ENCODE measurements at regions not wholly inside any gene's neighbourhood (a gene's known extent, or its start where the extent isn't known, plus 50 kb on each side); places are given as distances from the start of the nearest gene placed in this dataset.

DNA sequence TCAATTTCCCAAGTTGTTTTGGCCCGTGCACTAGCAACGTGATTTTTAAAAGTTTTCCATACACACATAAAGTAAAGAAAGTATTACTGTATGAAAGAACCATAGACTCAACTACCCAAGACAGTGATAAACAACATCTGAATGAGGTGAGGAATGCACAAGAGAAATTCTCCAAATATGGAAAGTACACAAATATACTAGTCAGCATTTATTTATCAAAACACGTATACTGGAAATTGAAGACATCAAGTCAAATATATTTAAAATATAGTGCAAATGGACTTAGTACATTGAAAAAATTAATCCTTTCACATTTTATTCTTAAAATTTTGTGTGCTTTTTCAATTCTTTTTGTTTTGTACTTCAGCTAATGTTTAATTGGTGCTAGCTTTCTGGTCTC, 143.6 kb downstream of the ARL4A start:
- H3K27me3 ChIP-seq (ENCODE audit: control insufficient read depth, low read length): no peaks in the 10 kb centered on the region
- no peak overlapping the region for H3K4me2 ChIP-seq (ENCODE audit: low read length)
- no peaks in the 10 kb centered on the region for H3K9me2 ChIP-seq (replicated peaks; ENCODE audit: control insufficient read depth, low read length)
- no peaks in the 10 kb centered on the region for H3K9me3 ChIP-seq (ENCODE audit: control insufficient read depth, insufficient read depth, low read length)
- no peaks in the 10 kb centered on the region for H3K36me3 ChIP-seq (ENCODE audit: control insufficient read depth, low read length)
- no peaks in the 10 kb centered on the region for H3F3A ChIP-seq (ENCODE audit: control insufficient read depth, insufficient read depth)
- H4K20me1 ChIP-seq (ENCODE audit: control insufficient read depth, insufficient read depth, low read depth, low read length): no peaks in the 10 kb centered on the region
- H3K79me2 ChIP-seq (ENCODE audit: control insufficient read depth, low read length): no peaks in the 10 kb centered on the region
- TF ChIP-seq EZH2phosphoT487 (IDR thresholded peaks at IDR 0.05; ENCODE audit: borderline replicate concordance, low read length): no peak
- TF ChIP-seq, protein P1, sequence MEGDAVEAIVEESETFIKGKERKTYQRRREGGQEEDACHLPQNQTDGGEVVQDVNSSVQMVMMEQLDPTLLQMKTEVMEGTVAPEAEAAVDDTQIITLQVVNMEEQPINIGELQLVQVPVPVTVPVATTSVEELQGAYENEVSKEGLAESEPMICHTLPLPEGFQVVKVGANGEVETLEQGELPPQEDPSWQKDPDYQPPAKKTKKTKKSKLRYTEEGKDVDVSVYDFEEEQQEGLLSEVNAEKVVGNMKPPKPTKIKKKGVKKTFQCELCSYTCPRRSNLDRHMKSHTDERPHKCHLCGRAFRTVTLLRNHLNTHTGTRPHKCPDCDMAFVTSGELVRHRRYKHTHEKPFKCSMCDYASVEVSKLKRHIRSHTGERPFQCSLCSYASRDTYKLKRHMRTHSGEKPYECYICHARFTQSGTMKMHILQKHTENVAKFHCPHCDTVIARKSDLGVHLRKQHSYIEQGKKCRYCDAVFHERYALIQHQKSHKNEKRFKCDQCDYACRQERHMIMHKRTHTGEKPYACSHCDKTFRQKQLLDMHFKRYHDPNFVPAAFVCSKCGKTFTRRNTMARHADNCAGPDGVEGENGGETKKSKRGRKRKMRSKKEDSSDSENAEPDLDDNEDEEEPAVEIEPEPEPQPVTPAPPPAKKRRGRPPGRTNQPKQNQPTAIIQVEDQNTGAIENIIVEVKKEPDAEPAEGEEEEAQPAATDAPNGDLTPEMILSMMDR (IDR thresholded peaks at IDR 0.05; ENCODE audit: low read depth, low read length, poor library complexity, severe bottlenecking): no peak
- no peak overlapping the region for H3K27ac ChIP-seq (ENCODE audit: low read depth, low read length)
- no peak overlapping the region for H3K4me3 ChIP-seq (ENCODE audit: low read length)
- no peaks in the 10 kb centered on the region for H3K4me1 ChIP-seq (ENCODE audit: control insufficient read depth, low read length)

GRCh38 chr7:12833829-12834228, 146.4 kb downstream of the ARL4A start:
- Histone ChIP-seq H3K79me2 (ENCODE audit: control insufficient read depth, low read length) (no peaks in the 10 kb centered on the region), H4K20me1 (ENCODE audit: control insufficient read depth, insufficient read depth, low read depth, low read length) (no peaks in the 10 kb centered on the region), H3K4me1 (ENCODE audit: control insufficient read depth, low read length) (no peaks in the 10 kb centered on the region), H3K27me3 (ENCODE audit: control insufficient read depth, low read length) (no peaks in the 10 kb centered on the region), H3K4me2 (ENCODE audit: low read length) (no peak overlapping the region), H3K9me2 (replicated peaks; ENCODE audit: control insufficient read depth, low read length) (no peaks in the 10 kb centered on the region), H3K9me3 (ENCODE audit: control insufficient read depth, insufficient read depth, low read length) (no peaks in the 10 kb centered on the region), H3K4me3 (ENCODE audit: low read length) (no peak overlapping the region), H3F3A (ENCODE audit: control insufficient read depth, insufficient read depth) (no peaks in the 10 kb centered on the region), H3K27ac (ENCODE audit: low read depth, low read length) (no peak overlapping the region), H3K36me3 (ENCODE audit: control insufficient read depth, low read length) (no peaks in the 10 kb centered on the region)
- TF ChIP-seq EZH2phosphoT487 (IDR thresholded peaks at IDR 0.05; ENCODE audit: borderline replicate concordance, low read length): no peak
- TF ChIP-seq, protein P1 (IDR thresholded peaks at IDR 0.05; ENCODE audit: low read depth, low read length, poor library complexity, severe bottlenecking): no peak

- peaks cover 5% of the 10 kb centered on the region; the same call in 1 of the 2 replicates for H3K9me3 ChIP-seq (ENCODE audit: control insufficient read depth, insufficient read depth, low read length)
- TF ChIP-seq, protein P1 (IDR thresholded peaks at IDR 0.05; ENCODE audit: low read depth, low read length, poor library complexity, severe bottlenecking): no peak
- no peak for TF ChIP-seq EZH2phosphoT487 (IDR thresholded peaks at IDR 0.05; ENCODE audit: borderline replicate concordance, low read length)
- no peaks in the 10 kb centered on the region for H3K27me3 ChIP-seq (ENCODE audit: control insufficient read depth, low read length)
- no peak overlapping the region for H3K27ac ChIP-seq (ENCODE audit: low read depth, low read length)
- no peak overlapping the region for H3K4me2 ChIP-seq (ENCODE audit: low read length)
- H3K79me2 ChIP-seq (ENCODE audit: control insufficient read depth, low read length): no peaks in the 10 kb centered on the region
- no peak overlapping the region for H3K4me3 ChIP-seq (ENCODE audit: low read length)
- H3F3A ChIP-seq (ENCODE audit: control insufficient read depth, insufficient read depth): no peaks in the 10 kb centered on the region
- no peaks in the 10 kb centered on the region for H3K9me2 ChIP-seq (replicated peaks; ENCODE audit: control insufficient read depth, low read length)
- H3K36me3 ChIP-seq (ENCODE audit: control insufficient read depth, low read length): no peaks in the 10 kb centered on the region
- H3K4me1 ChIP-seq (ENCODE audit: control insufficient read depth, low read length): no peaks in the 10 kb centered on the region
- H4K20me1 ChIP-seq (ENCODE audit: control insufficient read depth, insufficient read depth, low read depth, low read length): no peaks in the 10 kb centered on the region
Observed at GRCh38 chr7:12834782-12835181, 147.3 kb downstream of the ARL4A start.

Data from DOHH2 (cell line).